ENCODE measurements at regions not wholly inside any gene's neighbourhood (a gene's known extent, or its start where the extent isn't known, plus 50 kb on each side); places are given as distances from the start of the nearest gene placed in this dataset.

GRCh38 chr5:30051976-30052375, 1141.5 kb upstream of the CDH6 start:
- H3K27me3 ChIP-seq, result no peaks in the 10 kb centered on the region
- TF ChIP-seq POLR2A (IDR thresholded peaks at IDR 0.05), result no peak
- TF ChIP-seq CTCF (IDR thresholded peaks at IDR 0.05), result no peak
- ATAC-seq (no peak), DNase-seq (no peak)
- H3K36me3 ChIP-seq (replicated peaks in 1 of 2; ENCODE audit: insufficient read depth in 1 of 2, low read depth in 2 of 2), result no peaks in the 10 kb centered on the region
- no peaks in the 10 kb centered on the region for H3K9me3 ChIP-seq
- H3K4me3 ChIP-seq, result no peak overlapping the region
- WGBS, 2 donors, result 47 to 62% methylated on average over 2 of the region's 2 CpGs
- H3K27ac ChIP-seq, result no peak overlapping the region
- H3K4me1 ChIP-seq, result no peaks in the 10 kb centered on the region
- intact Hi-C loops (cut with DNase I), result no loop called here

GRCh38 chr5:30050056-30050815, 1143.2 kb upstream of the CDH6 start:
- intact Hi-C loops (cut with DNase I), result no loop called here
- H3K27me3 ChIP-seq, result no peaks in the 10 kb centered on the region
- ATAC-seq (no peak), DNase-seq (no peak)
- no peaks in the 10 kb centered on the region for H3K4me1 ChIP-seq
- no peak overlapping the region for H3K4me3 ChIP-seq
- no peaks in the 10 kb centered on the region for H3K9me3 ChIP-seq
- no peak overlapping the region for H3K27ac ChIP-seq
- no peaks in the 10 kb centered on the region for H3K36me3 ChIP-seq (replicated peaks in 1 of 2; ENCODE audit: insufficient read depth in 1 of 2, low read depth in 2 of 2)
- TF ChIP-seq CTCF (IDR thresholded peaks at IDR 0.05), result no peak
- TF ChIP-seq POLR2A (IDR thresholded peaks at IDR 0.05), result no peak
- 58 to 59% methylated on average over 8 of the region's 8 CpGs for WGBS, 2 donors

- intact Hi-C loops (cut with DNase I), result no loop called here
- DNase-seq, result no peak
- WGBS, 2 donors, result 50 to 73% methylated on average over 2 to 10 of the region's 10 CpGs
These were observed 1150.8 kb upstream of the CDH6 start for GRCh38 chr5:30042677-30043076.

GRCh38 chr5:30041831-30042385, 1151.6 kb upstream of the CDH6 start:
- no peak for ATAC-seq
- DNase-seq, result no peak
- 54 to 55% methylated on average over 7 of the region's 7 CpGs for WGBS, 2 donors
- Histone ChIP-seq H3K36me3 (replicated peaks in 1 of 2; ENCODE audit: insufficient read depth in 1 of 2, low read depth in 2 of 2) (no peaks in the 10 kb centered on the region), H3K27ac (no peak overlapping the region), H3K4me1 (no peaks in the 10 kb centered on the region), H3K4me3 (no peak overlapping the region), H3K9me3 (no peaks in the 10 kb centered on the region), H3K27me3 (no peaks in the 10 kb centered on the region)
- intact Hi-C loops (cut with DNase I), result no loop called here
- TF ChIP-seq POLR2A (IDR thresholded peaks at IDR 0.05) (no peak), CTCF (IDR thresholded peaks at IDR 0.05) (no peak)

More at GRCh38 chr5:30042677-30043076, 1150.8 kb upstream of the CDH6 start:
- no peak overlapping the region for H3K27ac ChIP-seq
- no peak for ATAC-seq
- H3K4me3 ChIP-seq, result no peak overlapping the region
- no peaks in the 10 kb centered on the region for H3K27me3 ChIP-seq
- no peak for TF ChIP-seq POLR2A (IDR thresholded peaks at IDR 0.05)
- no peak for TF ChIP-seq CTCF (IDR thresholded peaks at IDR 0.05)
- no peaks in the 10 kb centered on the region for H3K9me3 ChIP-seq
- no peaks in the 10 kb centered on the region for H3K36me3 ChIP-seq (replicated peaks in 1 of 2; ENCODE audit: insufficient read depth in 1 of 2, low read depth in 2 of 2)
- H3K4me1 ChIP-seq, result no peaks in the 10 kb centered on the region

- Histone ChIP-seq H3K4me3 (no peak overlapping the region), H3K27me3 (no peaks in the 10 kb centered on the region), H3K9me3 (no peaks in the 10 kb centered on the region), H3K36me3 (replicated peaks in 1 of 2; ENCODE audit: insufficient read depth in 1 of 2, low read depth in 2 of 2) (no peaks in the 10 kb centered on the region), H3K27ac (no peak overlapping the region), H3K4me1 (no peaks in the 10 kb centered on the region)
- 67 to 71% methylated on average over 3 of the region's 3 CpGs for WGBS, 2 donors
- DNase-seq (no peak), ATAC-seq (no peak)
- TF ChIP-seq POLR2A (IDR thresholded peaks at IDR 0.05) (no peak), CTCF (IDR thresholded peaks at IDR 0.05) (no peak)
- intact Hi-C loops (cut with DNase I), result no loop called here
These were observed 1152.2 kb upstream of the CDH6 start for GRCh38 chr5:30041291-30041690.

Data from body of pancreas (tissue), 4 donors.